C4-2B (cell line): ENCODE measurements at regions not wholly inside any gene's neighbourhood (a gene's known extent, or its start where the extent isn't known, plus 50 kb on each side); places are given as distances from the start of the nearest gene placed in this dataset.

Experiments
- CTCF ChIP-seq: fragments of 450-650 bp; conservative IDR thresholded peaks from 2 replicates; pipeline ENCODE4 v1.5.1; 2017; ENCODE audit warnings: mild to moderate bottlenecking
- ZFX ChIP-seq: fragments of 450-650 bp; IDR thresholded peaks from 2 replicates; pipeline ENCODE4 v1.6.1; 2017

- no peak for TF ChIP-seq CTCF
- no peak for TF ChIP-seq ZFX
Observed at GRCh38 chr3:151615464-151615863, 118.3 kb upstream of the AADACL2 start.
